Medulla oblongata (tissue), 1 donor: ENCODE measurements at regions not wholly inside any gene's neighbourhood (a gene's known extent, or its start where the extent isn't known, plus 50 kb on each side); places are given as distances from the start of the nearest gene placed in this dataset.
A peak's percentile ranks its signal among the peaks of the same experiment; 100 is the strongest.
"Not testable (repeated sequence)": the region's sequence is repeated elsewhere in the genome, so short reads cannot be mapped to it uniquely, and the experiment has no call there.

Experiments
- DNase-seq: peaks from one replicate; pipeline ENCODE4 v3.0.0-alpha.2; 2015; ENCODE audit errors: extremely low spot score

DNA sequence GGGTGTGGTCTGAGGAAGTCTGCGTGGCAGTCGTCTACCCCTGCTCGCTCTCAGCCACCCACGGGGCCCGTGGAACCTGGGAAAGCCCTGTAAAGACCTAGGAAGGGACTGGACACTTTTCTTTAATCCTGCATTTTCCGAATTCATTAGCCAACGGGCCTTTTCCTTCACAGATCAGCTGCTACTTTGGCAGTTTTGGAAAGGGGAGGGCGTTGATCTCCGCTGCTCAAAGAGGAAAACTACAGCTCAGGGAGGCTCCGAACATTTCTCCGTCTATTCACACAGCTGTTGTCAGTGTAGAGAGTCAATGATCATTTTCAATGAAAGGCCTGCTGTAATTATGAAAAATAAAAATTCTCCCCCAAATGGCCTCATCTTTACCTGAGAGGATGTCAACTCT, 450.1 kb upstream of the MKI67 start:
- DNase-seq = no peak

DNA sequence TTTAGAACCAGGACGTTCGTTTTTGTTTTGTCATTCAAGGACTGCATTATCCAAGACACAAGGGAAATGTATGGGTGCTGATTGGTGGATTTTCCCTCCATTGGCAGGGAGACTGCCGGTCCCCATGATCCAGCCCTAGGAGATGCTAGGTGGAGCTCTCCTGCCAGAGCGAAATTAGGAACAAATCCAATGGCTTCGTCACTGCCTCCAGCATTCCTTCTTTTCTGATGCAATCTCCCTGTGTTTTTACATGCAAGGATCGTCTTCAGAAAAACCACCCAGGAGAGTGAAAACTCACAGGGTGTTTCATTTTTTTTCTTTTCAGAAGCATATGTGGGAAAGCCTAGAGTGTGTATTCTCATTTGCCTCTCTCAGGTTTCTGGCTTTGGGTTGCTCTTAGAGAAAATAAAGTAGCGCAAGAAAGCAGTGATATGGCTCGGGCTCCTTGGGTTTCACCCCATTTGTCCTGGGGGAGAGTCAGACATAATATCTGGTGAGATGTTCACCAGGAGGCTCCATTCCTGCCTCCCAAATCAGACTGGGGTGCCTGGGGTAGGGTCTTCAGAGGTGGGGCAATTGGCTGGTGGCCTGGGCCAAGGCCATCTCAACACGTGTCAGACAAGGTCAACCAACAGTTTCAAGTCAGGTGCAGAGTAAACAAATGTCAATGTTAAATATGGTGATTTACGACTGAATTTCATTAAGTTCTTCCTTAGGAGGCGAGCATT, 450.9 kb upstream of the MKI67 start:
- DNase-seq = peak; percentile 10

DNA sequence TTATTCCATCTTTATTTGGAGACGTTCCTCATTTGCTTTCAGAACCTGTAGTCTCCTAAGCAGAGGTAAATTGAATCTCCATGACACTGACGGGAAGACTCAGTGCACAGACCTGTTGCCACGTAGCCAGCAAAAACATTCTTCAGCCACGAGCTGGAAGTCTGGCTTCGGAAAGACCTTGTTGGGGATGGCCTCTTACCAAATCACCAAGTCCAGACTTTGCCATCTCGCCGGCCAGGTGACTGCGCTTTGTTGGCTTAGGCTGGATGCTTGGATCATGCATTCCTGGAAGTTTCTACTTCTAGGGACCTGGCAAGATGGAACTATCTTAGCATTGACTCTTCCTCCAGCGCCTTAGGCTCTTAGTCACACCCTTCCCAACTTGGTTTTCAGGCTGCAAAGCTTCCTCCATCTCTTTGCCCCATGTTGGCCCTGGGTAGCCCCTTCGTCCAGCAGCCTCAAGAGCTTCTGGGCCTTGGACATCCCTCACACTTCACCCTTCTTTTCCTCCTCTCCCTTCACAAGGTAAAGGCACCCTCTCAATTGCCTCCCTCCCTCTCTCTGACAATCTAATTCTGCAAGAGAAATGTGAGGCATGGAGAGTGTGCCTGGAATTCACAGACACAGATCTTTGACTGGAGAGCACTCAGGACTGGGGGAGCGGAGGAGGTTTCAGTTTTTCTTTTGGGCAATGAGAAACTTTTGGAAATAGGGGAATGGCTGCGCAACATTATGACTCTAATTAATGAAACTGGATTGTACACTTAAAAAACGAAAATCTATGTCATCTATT, 451.9 kb upstream of the MKI67 start:
- no peak for DNase-seq

DNA sequence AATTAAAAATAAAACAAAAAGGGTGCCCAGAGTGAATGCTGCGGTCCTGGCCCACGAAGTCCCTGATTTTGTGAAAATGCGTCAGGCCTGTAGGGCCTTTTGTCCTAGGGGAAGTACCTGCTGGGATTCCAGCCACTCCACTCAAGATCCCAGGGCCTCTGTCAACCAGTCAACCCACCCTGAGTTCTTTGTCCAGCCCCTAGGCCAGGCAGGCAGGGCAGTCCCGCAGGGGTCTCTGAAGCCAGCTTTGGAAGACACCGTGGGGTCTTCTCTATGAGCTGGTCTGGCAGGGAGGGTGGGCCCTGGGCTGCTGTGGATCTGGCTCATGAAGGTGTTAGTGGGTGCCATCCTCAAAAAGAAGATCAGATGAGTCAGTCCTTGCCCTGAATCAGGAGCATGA, 452.5 kb upstream of the MKI67 start:
- no peak for DNase-seq

DNA sequence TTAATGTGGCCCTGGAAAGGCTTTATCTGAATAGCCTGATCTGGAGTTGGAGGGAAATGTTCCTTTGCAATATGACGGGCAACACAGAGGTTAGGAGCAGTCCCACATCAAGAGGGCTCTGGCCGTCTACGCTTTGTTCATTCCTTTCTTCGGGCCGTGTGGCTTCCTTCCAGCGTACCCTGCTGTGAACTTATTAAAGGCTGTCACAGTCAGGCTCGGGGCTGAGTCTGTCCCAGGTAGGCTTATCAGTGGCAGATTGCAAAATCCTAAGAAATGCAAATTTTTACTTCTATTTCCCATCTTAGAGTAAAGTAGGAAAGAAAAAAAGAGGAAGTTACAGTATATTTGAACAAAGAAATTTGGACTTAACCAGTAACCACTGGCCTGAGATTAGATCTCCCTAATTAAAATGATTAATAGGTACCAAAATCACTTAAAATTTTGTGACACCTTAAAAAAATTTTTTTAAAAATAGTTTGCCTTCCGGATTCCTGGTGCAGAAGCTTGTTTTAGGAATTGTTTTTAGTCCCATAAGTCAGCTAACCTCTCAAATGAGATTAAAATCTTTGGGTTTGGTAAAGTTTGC, 453.1 kb upstream of the MKI67 start:
- no peak for DNase-seq

DNA sequence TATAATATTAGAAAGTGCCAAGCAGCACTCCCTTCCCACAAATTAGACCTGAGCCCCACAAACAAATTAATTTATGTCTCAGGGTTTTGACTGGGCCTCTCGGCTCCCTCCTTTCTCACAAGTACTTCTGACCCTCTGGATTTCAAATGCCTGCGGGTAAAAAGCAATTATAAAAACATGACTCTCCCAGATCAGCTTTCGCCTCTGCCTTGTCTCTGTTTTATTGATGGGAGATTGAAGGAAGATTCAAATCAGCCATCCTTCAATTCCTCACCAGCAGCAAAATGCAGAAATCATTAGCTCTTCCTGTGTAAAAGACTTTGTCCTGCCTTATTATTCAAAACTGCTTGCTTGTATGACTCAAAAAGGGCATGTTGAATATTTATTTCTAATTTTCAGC, 453.7 kb upstream of the MKI67 start:
- no peak for DNase-seq

DNA sequence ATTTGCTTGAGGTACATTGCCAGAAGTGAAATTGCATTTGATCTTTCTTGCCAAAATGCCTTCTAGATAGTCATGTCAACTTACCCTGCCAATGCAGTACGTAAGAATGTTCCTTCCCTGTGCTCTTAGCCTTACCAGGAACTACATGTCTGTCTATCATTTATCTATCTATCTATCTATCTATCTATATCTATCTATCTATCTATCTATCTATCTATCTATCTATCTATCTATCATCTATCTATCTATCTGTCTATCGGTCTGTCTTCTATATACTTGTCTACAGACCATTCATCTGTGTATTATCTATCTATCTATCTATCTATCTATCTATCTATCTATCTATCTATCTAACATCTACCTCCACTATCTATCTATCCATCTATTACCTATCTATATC, 456.9 kb upstream of the MKI67 start:
- DNase-seq = not testable (repeated sequence)

DNA sequence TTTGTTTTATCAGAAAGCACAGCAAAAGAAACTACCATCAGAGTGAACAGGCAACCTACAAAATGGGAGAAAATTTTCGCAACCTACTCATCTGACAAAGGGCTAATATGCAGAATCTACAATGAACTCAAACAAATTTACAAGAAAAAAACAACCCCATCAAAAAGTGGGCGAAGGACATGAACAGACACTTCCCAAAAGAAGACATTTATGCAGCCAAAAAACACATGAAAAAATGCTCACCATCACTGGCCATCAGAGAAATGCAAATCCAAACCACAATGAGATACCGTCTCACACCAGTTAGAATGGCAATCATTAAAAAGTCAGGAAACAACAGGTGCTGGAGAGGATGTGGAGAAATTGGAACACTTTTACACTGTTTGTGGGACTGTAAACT, 460.4 kb upstream of the MKI67 start:
- not testable (repeated sequence) for DNase-seq

DNA sequence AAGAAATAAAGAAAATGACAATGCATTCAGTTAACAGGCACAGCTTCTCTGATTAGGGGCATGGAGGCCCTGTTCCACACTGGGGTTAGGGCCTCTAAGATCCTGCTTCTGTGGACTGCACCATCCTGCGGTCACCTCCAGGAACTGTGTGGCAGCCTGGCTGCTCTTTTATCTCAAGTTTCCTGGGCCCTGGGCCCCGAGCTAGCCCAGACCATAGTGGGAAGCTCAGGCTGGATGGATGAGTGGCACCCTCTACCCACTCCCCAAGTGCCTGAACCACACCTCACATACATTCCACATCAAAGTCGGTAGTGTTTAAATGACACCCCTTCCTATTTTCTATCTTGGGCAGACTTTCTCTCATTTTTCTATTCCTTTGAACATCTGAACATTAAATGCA, 461.5 kb upstream of the MKI67 start:
- DNase-seq = no peak

DNA sequence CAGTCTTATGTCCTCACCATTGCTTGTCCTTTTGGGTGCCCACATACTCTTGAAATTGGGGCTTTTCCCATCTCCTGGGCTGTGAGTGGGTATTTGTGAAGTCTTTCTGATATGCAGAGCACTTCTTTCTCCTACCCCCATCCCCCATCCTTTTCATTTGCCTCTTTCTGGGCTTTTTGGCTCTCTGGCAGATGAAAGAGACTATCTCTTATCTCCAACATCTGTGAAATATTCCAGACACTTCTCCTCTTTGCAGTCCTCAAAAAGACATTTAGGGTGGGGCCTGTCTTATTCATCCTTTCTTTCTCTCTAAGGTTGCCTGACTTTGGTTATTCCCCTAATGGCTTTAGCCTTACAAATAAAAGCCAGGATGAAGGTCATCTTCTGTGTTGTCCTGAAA, 462.2 kb upstream of the MKI67 start:
- no peak for DNase-seq

DNA sequence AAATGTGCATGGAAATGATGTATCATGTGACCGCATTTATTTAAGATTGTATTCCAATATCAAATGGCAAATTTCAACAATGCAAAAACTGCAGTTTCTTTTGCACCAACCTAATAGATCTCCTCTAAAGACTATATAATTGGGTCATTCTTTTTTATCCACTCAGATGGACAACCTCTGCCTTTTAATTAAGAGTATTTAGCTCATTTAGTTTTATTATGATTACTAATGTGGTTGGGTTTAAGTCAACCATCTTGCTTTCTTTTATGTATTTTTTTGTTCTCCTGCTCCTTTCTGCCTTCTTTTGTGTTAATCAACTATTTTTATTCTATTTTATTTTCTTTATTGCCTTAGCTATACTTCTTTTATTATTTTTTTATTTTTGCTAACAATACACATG, 468.5 kb upstream of the MKI67 start:
- no peak for DNase-seq

DNA sequence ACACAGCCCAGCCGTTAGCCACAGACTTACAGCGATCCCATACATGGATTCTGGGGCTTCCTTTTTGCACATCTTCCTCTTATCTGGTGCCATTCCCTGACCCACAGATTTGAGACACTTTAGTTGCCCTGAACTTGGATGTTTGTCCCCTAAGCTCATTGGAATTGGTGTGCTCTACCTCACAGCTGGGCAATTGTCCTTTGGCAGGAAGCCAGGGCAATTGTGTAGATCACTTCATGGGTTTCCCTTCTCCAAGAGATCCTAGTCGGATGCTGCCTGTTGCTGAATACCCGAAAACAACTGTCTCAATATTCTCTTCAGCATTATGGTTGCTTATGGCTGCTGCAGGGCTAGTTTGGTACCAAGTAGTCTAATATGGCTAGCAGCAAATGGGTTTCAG, 470.7 kb upstream of the MKI67 start:
- no peak for DNase-seq

DNA sequence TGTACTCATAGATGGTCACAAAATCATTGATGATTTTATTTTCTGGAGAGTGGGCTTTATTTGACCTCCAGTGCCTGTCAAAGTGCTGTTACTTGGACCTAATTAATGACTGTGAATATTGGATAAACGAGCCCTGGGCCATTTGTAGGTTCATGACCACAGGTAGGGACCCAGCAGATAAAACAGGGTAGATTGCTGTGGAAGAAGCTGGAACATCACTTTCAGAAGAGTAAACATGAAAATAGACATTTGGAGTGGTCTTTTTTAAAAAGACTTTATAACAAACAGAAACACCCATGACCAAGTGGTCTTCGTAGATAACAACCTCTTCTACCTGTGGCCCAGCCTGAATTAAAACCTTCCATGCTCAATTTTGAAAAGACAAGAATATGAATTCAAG, 472.8 kb upstream of the MKI67 start:
- no peak for DNase-seq

DNA sequence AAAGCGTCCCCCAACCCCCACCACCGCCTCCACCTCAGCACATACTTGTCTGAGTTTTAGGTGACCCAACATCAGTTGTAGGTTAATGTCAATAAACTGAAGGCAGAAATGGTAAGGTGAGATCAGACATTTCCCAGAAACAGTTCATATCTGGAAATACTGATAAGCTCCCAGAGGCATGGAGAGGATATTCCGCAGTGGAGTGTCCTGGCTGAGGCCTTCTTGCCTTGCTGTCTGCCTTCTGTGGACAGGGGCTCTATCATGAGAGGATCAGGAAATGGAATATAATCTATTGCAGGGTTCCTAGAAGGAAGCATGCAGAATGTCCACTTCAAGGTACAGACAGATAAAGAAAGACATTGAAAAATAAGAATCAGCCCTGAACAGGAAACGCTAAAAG, 473.3 kb upstream of the MKI67 start:
- DNase-seq = no peak

DNA sequence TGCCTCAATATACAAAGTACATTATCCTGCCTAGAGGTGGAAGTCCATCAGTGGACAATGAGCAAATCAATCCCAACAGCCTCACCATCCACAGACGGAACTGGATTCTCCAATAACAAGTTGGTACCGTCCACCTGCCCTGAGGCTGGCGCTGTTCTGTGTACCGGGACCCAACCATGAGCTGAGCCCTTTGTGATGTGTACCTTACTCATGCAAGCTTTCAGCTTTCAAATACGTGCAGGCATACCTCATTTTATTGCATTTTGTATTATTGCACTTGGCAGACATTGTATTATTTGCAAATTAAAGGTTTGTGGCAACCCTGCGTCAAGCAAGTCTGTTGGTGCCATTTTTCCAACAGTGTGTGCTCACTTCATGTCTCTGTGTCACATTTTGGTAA, 476.0 kb upstream of the MKI67 start:
- no peak for DNase-seq

DNA sequence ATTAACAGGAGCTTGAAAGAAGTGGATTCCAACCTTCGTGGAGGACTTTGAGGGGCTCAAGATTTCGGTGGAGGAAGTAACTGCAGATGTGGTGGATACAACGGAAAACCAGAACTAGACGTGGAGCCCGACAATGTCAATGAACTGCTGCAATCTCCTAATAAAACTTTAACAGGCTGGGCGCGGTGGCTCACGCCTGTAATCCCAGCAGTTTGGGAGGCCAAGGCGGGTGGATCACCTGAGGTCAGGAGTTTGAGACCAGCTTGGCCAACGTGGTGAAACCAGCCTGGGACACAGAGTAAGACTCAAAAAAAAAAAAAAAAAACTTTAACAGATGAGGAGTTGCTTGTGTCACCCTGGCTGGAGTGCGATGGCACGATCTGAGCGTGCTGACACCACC, 477.8 kb upstream of the MKI67 start:
- DNase-seq = no peak

DNA sequence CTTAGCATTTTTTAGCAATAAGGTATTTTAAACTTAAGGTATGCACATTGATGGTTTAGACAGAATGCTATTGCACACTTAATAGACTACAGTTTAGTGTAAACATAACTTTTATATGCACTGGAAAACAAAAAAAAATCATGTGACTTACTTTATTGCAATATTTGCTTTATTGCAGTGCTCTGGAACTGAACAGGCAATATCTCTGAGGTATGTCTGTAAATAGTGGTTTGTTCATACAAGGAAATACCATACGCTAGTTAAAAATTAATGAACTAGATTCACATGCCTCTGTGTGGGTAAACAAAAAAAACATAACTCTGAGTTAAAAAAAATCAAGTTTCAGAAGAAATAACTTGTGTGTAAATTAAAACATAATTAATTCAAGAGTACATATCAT, 479.0 kb upstream of the MKI67 start:
- DNase-seq = no peak

DNA sequence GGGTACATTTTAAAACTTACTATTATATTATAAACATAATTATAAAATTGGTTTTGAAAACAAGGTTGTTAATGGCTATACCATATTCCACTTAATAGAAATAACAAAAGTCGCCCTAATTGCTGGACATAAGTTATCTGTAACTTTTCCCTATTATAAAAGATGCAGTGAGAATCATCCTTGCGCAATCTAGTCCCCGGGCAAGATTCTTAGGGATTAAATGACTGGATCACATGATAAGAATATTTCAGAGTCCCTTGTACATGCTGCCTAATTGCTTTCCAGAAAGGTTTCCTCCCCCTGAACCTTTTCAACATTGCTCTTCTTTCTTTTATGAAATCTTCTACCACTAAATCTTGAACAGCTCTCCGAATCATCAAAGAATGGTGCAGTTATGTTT, 479.8 kb upstream of the MKI67 start:
- DNase-seq = no peak

DNA sequence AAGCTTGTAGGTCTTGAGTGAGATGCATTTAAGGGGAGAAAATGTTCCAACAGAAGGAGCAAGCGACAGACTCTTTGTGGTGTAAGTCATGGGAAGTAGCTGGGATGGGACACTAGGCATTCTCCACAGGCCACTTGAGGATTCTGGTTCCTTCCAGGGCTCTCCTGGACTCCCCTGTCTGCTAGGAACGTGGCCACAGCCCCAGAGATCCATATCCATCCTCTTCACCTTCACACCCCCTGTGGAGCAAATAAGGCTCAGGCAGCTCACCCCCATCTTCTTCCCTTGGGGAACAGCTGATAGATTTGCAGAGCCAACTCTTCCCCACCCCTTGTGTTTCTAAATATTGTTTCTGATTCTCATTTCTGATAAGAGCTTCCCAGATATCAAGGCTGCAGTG, 482.6 kb upstream of the MKI67 start:
- DNase-seq = no peak

DNA sequence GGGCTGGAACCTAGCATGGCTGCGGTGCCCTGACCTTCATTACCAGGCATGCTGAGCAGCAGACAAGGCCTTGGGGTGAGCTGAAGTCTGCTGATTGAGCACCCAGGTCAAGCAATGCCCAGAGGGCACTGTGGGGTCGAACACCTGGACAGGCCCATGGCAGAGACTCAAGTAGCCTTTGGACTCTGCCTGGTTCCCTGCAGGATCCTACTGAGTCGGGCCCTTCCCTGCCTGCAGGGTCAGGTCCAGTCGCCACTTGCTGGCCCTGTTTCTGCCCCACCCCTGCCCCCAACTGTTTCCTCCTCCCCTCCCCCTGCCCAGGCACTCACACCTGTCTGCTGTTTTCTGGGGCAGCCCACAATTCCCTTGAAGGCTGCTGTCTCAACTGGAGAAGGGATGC, 483.2 kb upstream of the MKI67 start:
- no peak for DNase-seq

DNA sequence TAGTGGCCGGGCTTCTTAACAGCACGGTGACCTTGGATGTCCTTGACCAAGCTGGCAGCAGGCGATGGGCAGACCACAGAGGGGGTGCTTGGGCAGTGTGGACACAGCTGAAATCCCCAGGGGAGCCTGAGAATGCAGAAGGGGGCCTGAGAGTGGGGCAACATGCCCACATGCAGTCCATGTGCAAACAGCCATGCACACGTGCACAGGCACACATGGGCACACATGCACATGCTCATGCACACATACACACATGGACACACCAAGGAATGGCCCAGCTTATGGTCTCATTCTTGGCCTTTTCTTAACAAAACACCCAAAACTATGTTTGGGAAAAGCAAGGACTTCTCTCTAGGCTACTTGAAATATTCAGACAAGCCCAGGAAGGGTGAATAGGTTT, 483.9 kb upstream of the MKI67 start:
- DNase-seq = no peak

DNA sequence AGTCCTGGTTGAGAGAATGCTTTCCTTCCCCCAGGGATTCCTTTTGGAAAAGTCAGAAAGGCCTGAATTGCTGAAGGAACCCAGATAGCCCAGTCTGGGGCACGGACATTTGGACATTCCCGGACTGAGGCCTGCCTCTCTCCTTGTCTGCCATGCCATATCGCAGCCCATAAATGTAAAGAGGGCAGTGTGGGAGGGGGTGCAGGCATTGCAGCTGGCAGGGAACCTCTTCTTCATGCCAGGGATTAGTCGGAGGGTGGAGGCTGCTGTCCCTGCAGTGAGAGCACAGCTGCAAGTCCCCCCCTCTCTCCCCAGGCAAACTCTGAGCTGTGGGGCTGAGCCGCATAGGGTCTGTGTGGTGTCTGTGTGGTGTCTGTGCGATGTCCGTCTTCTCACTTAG, 486.0 kb upstream of the MKI67 start:
- DNase-seq = no peak

DNA sequence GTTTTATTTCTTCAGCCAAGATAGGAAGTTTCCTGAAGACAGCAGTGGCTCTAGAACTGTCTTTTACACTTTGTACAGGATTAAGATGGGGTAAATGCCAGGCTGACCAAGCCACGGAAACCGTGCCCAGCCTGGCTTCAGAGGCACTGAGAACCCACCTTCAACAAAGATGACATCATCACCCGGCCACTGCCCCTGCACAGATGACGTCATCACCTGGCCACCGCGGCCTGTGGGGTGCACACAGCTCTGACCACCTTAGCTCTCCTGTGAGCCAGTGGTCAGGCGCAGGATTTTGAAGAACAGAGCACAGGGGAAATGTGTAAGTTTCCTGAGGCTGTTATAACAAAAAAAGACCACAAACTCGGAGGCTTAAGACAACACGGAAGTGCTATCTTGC, 486.4 kb upstream of the MKI67 start:
- DNase-seq = no peak
